HG02763 (cell line): ENCODE measurements at regions not wholly inside any gene's neighbourhood (a gene's known extent, or its start where the extent isn't known, plus 50 kb on each side); places are given as distances from the start of the nearest gene placed in this dataset.
"Not testable (repeated sequence)": the region's sequence is repeated elsewhere in the genome, so short reads cannot be mapped to it uniquely, and the experiment has no call there.

Source experiments
- ATAC-seq: cut with Tn5 transposase; IDR thresholded peaks from one replicate; pipeline ENCODE4 v1.9.1; 2021; ENCODE audit warnings: mild to moderate bottlenecking, moderate library complexity; ENCODE audit not compliant: unreplicated experiment

- no peak for ATAC-seq
Measured at GRCh38 chr12:46087916-46088439, 97.6 kb upstream of the SCAF11 start.

GRCh38 chr12:46084666-46085631, 94.6 kb upstream of the SCAF11 start:
- no peak for ATAC-seq

- ATAC-seq = no peak
Measured at GRCh38 chr12:46082490-46083200, 92.3 kb upstream of the SCAF11 start.

GRCh38 chr12:46073321-46073720, 82.9 kb upstream of the SCAF11 start:
- no peak for ATAC-seq

- ATAC-seq = peak; percentile 92
Measured at GRCh38 chr12:46071769-46072624, 81.6 kb upstream of the SCAF11 start.

- no peak for ATAC-seq
Measured at GRCh38 chr12:46071335-46071734, 81.0 kb upstream of the SCAF11 start.

- no peak for ATAC-seq
Measured at GRCh38 chr12:46067094-46067493, 76.7 kb upstream of the SCAF11 start.

- peak; percentile 63 for ATAC-seq
Measured at GRCh38 chr12:46065412-46066166, 75.2 kb upstream of the SCAF11 start.

GRCh38 chr12:46064548-46064947, 74.2 kb upstream of the SCAF11 start:
- no peak for ATAC-seq

GRCh38 chr12:46058697-46059096, 68.3 kb upstream of the SCAF11 start:
- not testable (repeated sequence) for ATAC-seq

GRCh38 chr12:46050805-46051204, 60.4 kb upstream of the SCAF11 start:
- no peak for ATAC-seq

- ATAC-seq = no peak
Measured at GRCh38 chr12:46049665-46050064, 59.3 kb upstream of the SCAF11 start.

- no peak for ATAC-seq
Measured at GRCh38 chr12:46046436-46046835, 56.1 kb upstream of the SCAF11 start.

GRCh38 chr12:46043972-46044520, 53.7 kb upstream of the SCAF11 start:
- ATAC-seq = no peak
